ENCODE measurements at regions not wholly inside any gene's neighbourhood (a gene's known extent, or its start where the extent isn't known, plus 50 kb on each side); places are given as distances from the start of the nearest gene placed in this dataset.
"Not testable (repeated sequence)": the region's sequence is repeated elsewhere in the genome, so short reads cannot be mapped to it uniquely, and the experiment has no call there.

DNA sequence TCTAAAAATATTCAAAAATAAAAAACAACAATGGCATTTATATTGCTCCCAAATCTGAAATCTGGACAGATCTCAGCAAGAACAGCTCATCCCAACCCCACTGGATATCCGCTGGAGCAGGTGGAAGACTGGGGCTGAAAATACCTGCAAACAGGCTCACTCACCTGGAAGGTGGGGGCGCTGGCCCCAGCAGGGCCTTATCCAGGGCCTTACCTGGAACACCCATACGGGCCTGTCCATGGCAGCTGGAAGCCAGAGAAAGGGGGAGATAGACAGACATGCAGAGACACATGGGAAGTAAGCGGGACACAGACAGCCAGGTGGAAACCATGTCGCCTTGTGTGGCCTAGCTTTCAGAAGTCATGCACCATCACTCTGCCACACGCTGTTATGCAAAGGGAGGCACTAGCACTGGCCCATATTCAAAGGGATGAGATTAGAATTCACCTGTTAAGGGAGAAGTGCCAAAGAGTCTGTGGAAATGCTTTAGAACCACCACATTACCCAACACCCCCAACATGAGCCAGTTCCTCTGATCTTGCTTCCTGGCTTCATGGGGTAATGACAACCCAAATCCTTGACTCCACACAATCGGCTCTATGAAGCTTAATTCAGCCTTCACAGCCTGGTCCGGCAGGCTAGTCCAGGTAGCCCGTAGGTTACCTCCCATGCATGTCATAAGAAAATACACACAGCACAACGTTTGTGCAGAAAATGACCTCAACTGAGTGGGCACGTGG lies 99.0 kb upstream of the CDYL start:
- no peak for DNase-seq (ENCODE audit: low read depth in 1 of 2, low spot score in 1 of 2)

DNA sequence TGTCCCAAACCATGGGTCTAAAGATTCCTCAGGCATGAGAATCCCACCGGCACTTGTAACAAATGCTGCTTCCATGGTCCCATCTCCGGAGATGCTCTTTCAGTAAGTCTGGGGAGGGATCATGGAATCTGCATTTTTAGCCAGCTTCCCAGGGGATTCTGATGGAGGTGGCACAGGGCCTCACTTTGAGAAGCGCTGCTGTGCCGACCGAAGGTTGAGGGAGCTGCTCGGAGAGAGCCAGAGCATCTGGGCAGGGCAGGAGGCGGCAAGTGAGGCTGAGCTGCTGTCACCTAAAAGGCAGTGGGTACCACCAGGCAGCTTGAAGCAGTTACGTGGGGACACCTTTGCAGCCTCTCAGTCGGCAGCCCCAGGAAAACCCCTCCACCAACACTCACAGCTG lies 100.2 kb upstream of the CDYL start:
- no peak for DNase-seq (ENCODE audit: low read depth in 1 of 2, low spot score in 1 of 2)

DNA sequence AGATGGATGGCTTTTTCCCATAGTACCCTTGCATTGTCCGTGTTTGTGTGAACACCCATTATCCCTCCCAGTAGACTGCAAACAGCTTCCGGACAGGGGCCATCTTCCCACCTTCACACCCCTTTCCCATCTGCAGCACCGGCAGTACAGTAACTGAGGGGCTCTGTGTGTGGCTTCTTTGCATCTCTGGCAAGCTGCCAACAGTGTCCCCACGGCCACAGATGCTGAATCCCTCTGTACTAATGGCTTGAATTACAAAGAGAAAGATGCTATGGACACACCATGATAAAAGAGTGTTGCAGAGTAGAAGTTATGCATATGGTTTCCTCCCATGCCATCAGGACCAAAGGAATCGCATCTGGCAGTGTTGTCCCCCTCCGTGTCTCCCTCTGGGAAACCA lies 101.1 kb upstream of the CDYL start:
- no peak for DNase-seq (ENCODE audit: low read depth in 1 of 2, low spot score in 1 of 2)

DNA sequence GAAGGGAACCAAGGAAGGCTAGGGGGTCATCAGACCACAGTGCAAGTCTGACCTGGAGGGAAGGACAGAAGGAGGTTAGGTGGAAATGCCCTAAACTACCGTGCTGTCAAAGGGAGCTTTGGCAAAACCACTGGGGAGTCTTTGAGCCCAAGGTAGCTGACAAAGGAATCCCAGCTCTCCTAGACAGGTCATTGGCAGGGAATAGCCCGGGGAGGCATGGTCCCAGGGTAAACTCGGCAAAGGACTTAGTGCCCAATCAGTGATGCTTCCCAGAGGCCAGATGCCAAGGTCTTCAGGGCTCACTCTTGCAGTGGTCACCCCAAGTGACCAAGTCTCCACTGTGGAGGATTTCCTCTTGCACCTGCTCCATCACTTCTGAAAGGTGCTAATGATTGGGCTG lies 102.3 kb upstream of the CDYL start:
- no peak for DNase-seq (ENCODE audit: low read depth in 1 of 2, low spot score in 1 of 2)

- no peak for DNase-seq (ENCODE audit: low read depth in 1 of 2, low spot score in 1 of 2)
Measured at GRCh38 chr6:4672772-4673171, 103.4 kb upstream of the CDYL start.

GRCh38 chr6:4671587-4672115 lies 104.6 kb upstream of the CDYL start:
- no peak for DNase-seq (ENCODE audit: low read depth in 1 of 2, low spot score in 1 of 2)

GRCh38 chr6:4670824-4671409 lies 105.3 kb upstream of the CDYL start:
- no peak for DNase-seq (ENCODE audit: low read depth in 1 of 2, low spot score in 1 of 2)

DNA sequence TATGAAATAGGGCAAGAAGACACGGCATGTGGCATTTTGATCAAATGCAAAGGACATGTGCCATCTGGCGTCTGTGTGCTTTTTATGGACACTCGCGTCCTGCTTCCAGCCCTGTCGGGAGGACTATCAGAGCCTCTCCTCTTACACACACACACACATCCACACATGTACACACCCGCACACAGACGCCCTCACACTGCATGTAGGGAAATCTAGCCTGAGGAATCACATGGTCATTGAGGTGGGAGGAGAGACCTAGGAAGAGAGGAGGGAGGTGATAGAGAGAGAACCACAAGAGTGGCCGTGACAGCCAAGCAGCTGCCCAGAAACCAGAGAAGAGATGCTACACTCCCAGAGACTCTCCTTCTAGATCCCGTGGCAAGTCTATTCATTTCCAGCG lies 105.9 kb upstream of the CDYL start:
- DNase-seq (ENCODE audit: low read depth in 1 of 2, low spot score in 1 of 2) = no peak

- DNase-seq (ENCODE audit: low read depth in 1 of 2, low spot score in 1 of 2) = no peak
Measured at GRCh38 chr6:4668271-4669179, 107.7 kb upstream of the CDYL start.

DNA sequence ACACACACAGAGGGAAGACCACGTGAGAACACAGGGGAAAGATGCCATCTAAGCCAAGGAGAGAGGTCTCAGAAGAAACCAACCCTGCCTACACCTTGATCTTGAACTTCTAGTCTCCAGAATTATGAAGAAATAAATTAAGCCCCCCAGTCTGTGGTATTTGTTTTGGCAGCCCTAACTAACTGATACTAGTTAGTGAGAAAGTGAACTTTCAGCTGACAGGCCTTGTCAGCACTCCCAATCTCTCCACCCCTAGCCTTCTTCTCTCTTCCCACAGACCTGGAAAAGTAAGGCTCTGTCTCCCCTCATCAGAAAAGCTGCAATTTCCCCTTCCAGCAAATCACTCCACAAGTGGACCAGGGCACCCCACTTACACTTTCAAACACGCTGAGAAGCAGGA lies 108.6 kb upstream of the CDYL start:
- DNase-seq (ENCODE audit: low read depth in 1 of 2, low spot score in 1 of 2) = no peak

GRCh38 chr6:4666886-4667513 lies 109.2 kb upstream of the CDYL start:
- no peak for DNase-seq (ENCODE audit: low read depth in 1 of 2, low spot score in 1 of 2)

DNA sequence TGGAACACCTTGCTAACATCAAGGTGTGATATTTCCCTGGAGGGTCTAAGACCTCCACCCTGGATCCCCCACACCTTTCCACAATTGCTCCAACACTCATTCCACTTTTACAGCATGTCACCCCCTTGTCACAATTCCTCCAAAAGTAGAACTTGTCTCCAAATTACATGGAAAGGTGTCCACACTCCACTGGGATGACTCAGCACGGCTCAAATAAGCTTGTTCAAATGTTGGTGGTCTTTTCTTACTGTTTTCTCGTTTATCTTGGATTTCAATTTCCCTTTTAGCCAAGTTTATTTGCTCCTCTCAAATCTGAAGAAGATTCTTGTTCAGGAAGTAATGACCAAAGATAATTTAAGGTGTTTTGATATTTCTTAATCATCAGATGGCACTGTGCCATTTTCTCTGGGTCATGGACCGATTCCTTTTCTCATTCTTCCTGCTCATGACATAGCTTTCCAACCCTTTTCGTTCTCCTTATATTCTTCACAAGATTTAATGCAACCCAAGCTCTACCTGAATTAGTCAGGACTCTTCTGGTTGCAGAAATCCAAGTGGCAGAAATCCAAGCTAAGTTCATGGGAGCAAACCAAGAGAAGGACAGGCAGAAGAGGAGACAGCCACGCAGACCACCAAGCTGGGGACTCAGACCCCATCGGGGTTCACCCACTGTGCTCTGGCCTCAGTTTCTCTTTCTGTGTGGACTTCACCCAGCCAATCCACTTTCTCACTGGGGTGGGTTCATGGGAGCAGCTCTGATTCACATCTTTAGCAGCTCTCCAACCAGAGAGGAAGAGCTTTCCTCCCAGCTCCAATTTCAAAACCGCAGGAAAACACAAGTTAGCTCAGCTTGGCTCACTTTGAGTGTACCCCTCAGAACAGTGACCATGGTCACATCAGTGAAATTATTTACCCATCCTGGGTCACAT lies 110.5 kb upstream of the CDYL start:
- DNase-seq (ENCODE audit: low read depth in 1 of 2, low spot score in 1 of 2) = no peak

GRCh38 chr6:4664911-4665310 lies 111.3 kb upstream of the CDYL start:
- DNase-seq (ENCODE audit: low read depth in 1 of 2, low spot score in 1 of 2) = no peak

DNA sequence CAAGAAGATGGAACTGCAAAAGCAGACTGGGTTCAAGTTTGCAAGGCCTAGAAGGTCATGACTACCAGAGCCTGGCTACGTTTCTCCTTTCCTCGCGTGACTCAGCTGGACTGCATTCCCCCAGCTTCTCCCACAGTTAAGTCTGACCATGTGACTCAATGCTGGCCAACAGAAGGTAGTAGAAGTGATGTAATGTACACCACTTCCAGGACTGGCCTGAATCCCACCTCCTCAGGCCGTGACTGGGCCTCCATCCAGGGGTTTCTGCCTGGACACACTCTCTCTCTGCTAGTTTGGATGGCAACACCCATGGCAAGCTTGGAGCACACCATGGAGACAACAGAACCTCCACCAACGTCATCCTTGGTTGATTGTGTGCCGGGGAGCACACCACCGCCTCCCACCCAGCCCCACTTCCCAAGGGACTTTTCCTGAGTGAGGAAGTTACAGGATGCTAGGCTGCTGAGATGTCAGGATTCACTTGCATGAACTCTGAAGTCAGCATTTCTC lies 112.0 kb upstream of the CDYL start:
- no peak for DNase-seq (ENCODE audit: low read depth in 1 of 2, low spot score in 1 of 2)

DNA sequence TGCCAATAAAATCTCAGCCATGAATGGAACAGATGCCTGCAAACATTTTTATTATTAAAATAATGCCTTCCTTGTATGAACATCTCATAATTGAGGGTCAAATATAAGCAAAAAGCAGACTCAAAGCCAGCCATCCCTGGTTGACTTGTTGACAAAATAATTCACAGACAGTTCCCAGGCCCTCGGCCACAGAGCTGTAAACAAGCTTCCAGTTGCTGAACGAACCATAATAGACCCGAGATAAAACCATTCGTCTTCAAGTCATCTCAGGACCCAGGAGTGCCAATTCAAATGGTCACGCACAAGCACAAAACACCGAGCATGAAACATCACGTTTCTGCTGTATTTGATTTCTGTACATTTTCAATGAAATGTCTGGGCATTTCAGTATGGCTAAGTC lies 113.3 kb upstream of the CDYL start:
- DNase-seq (ENCODE audit: low read depth in 1 of 2, low spot score in 1 of 2) = no peak

- DNase-seq (ENCODE audit: low read depth in 1 of 2, low spot score in 1 of 2) = no peak
Measured at GRCh38 chr6:4661391-4661790, 114.8 kb upstream of the CDYL start.

DNA sequence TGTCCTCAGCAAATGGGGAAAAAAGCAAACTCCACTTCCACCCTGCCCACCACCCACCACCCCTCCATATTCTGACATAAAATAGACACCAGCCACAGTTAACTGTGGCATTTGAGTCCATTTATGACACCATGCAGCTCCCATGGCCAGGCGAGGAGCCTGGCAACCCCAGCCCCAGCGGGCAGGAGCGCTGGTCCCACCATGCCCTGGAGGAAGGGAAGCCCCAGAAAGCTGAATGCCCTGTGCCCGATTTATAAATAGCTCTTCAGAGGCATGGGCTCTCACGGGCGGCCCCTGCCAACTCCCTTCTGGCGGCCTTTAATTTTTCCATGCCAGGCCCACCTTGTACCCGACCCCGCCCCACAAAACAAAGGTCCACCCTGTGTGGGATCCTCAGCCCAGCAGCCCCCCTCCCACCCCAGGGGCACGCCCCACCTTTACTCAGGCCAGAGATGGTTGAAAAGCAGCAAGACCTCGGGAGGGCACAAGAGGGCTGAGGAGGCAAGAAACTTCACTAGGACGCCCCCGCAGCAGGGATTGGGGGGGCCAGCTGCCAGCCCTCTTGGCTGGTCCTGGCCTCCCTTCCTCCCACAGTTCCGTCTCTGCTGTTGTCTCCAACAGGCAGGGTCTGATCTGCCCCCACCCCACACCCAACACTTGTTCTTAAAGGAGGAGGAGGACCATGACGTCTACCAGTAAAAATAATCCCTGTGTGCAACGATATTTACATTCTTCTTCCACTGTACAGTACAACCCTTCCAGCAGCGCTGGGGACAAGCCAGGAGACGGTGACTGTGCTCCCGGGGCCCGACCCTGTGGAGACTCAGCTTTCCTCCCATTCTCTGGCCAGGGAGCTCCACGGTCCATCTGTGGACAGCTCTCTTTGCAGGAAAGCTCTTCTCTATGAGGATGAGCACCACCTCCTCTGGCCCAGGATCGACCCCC lies 115.6 kb upstream of the CDYL start:
- no peak for DNase-seq (ENCODE audit: low read depth in 1 of 2, low spot score in 1 of 2)

DNA sequence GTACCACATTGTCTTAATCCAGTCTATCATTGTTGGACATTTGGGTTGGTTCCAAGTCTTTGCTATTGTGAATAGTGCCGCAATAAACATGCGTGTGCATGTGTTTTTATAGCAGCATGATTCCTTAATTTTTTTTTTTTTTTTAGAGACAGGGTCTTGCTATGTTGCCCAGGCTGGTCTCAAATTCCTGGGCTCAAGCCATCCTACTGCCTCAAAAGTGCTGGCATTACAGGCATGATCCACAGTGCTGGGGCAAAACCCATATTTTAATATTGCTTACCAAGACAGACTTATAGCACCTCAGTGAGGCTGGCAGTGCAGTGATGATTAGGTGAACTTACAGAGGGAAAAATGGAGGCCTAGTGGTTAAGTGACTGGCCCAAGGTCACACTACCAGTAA lies 116.5 kb upstream of the CDYL start:
- DNase-seq (ENCODE audit: low read depth in 1 of 2, low spot score in 1 of 2) = not testable (repeated sequence)

GRCh38 chr6:4658486-4658885 lies 117.7 kb upstream of the CDYL start:
- DNase-seq (ENCODE audit: low read depth in 1 of 2, low spot score in 1 of 2) = no peak

Data from activated CD4-positive, alpha-beta T cell treated with anti-CD3 and anti-CD28 coated beads, Interleukin-2, amount 50 U/mL, for 24 hours (primary cell).